Immature natural killer cell (primary cell): ENCODE measurements at regions not wholly inside any gene's neighbourhood (a gene's known extent, or its start where the extent isn't known, plus 50 kb on each side); places are given as distances from the start of the nearest gene placed in this dataset.

ENCODE experiments used
- DNase-seq, 3 donors: peaks; one replicate each; pipeline ENCODE4 v3.0.0; 2022; ENCODE audit warnings: mixed read lengths in 1 of 3
- H3K27ac Mint-ChIP-seq, 6 donors: one replicate each; pipeline ENCODE4 v1.8.0; 2020; ENCODE audit warnings: mixed read lengths in 6 of 6, mild to moderate bottlenecking in 5 of 6, inconsistent platforms in 4 of 6, moderate library complexity in 3 of 6
- H3K27me3 Mint-ChIP-seq, 3 donors: one replicate each; pipeline ENCODE4 v1.8.0; 2020 to 2021; ENCODE audit warnings: low read depth in 3 of 3, mild to moderate bottlenecking in 3 of 3, mixed read lengths in 3 of 3, moderate library complexity in 3 of 3, inconsistent platforms in 1 of 3
- H3K36me3 Mint-ChIP-seq, 3 donors: one replicate each; pipeline ENCODE4 v1.8.0; 2020; ENCODE audit warnings: mixed read lengths in 3 of 3, inconsistent platforms in 2 of 3, mild to moderate bottlenecking in 2 of 3
- H3K4me1 Mint-ChIP-seq, 2 donors: one replicate each; pipeline ENCODE4 v1.8.0; 2020; ENCODE audit warnings: inconsistent platforms in 2 of 2, mild to moderate bottlenecking in 2 of 2, mixed read lengths in 2 of 2, moderate library complexity in 1 of 2
- H3K4me3 Mint-ChIP-seq, 5 donors: one replicate each; pipeline ENCODE4 v1.8.0; 2020; ENCODE audit warnings: mild to moderate bottlenecking in 5 of 5, mixed read lengths in 5 of 5, inconsistent platforms in 3 of 5, moderate library complexity in 3 of 5
- H3K9me3 Mint-ChIP-seq, 6 donors: one replicate each; pipeline ENCODE4 v1.8.0; 2020; ENCODE audit warnings: mild to moderate bottlenecking in 6 of 6, mixed read lengths in 6 of 6, inconsistent platforms in 4 of 6, moderate library complexity in 3 of 6

DNA sequence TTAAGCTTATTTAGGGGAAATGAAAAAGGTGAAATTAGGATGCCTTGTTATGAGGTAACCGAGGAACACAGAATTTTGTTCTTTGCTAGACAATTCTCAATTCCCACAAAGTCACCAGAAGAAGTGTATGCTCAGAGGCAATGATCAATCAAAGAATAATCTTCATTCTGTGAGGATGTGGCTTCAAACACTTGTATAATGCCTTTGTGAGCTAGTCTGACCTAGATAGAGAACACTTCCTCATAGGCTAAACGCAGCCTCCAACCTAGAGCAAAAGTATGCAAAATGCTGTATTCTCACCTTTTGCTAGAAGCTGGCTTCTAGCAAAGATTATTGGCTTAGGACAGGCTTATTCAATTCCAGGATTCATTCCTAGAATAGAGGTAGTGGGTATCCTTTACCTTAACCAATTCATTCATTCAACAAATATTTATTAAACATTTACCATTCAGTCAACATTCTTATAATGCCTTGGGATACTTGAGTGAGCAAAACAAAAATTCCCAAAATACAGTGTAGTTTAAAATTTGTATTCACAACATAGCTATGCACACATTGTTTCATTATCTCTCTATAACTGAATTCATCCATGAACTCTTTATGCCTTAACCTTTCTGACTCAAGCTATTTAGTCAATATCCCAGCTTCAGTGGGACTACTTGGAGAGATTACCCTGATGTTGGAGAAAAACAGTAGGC is 530.2 kb downstream of the PTPRC start:
- peaks cover 70 to 82% of the 10 kb centered on the region in 2 donors for H3K4me1 Mint-ChIP-seq
- H3K36me3 Mint-ChIP-seq, result no peaks in the 10 kb centered on the region
- H3K27ac Mint-ChIP-seq, result peak overlapping the region; percentile 78 to 99 (median 90)
- no peaks in the 10 kb centered on the region for H3K9me3 Mint-ChIP-seq
- H3K27me3 Mint-ChIP-seq, result peaks cover 2 to 15% (median 7%) of the 10 kb centered on the region in 3 donors
- peak overlapping the region; percentile 31 to 70 (median 64) for H3K4me3 Mint-ChIP-seq
- peak; percentile 35 to 56 (median 42) for DNase-seq

- Mint-ChIP-seq H3K36me3 (no peaks in the 10 kb centered on the region), H3K27me3 (peaks cover 5 to 15% (median 10%) of the 10 kb centered on the region in 3 donors), H3K4me3 (peak overlapping the region; percentile 10 to 70 (median 36)), H3K27ac (peak overlapping the region; percentile 63 to 99 (median 87)), H3K4me1 (peaks cover 75 to 82% of the 10 kb centered on the region in 2 donors), H3K9me3 (no peaks in the 10 kb centered on the region)
- DNase-seq, result no peak
These were observed 531.9 kb downstream of the PTPRC start for GRCh38 chr1:199170711-199171110.

GRCh38 chr1:199172171-199173124 is 533.6 kb downstream of the PTPRC start:
- H3K4me3 Mint-ChIP-seq, result peak overlapping the region; percentile 51 to 83 (median 63)
- no peaks in the 10 kb centered on the region for H3K36me3 Mint-ChIP-seq
- H3K4me1 Mint-ChIP-seq, result peaks cover 80 to 83% of the 10 kb centered on the region in 2 donors
- H3K9me3 Mint-ChIP-seq, result no peaks in the 10 kb centered on the region
- peak overlapping the region; percentile 96 to 99 (median 98) for H3K27ac Mint-ChIP-seq
- H3K27me3 Mint-ChIP-seq, result peaks cover 5 to 15% (median 10%) of the 10 kb centered on the region in 3 donors
- DNase-seq, result no peak

- H3K36me3 Mint-ChIP-seq, result no peaks in the 10 kb centered on the region
- peak; percentile 80 to 85 (median 84) for DNase-seq
- H3K27ac Mint-ChIP-seq, result peak overlapping the region; percentile 96 to 99 (median 98)
- H3K4me3 Mint-ChIP-seq, result peak overlapping the region; percentile 3 to 83 (median 56)
- H3K4me1 Mint-ChIP-seq, result peaks cover 76% of the 10 kb centered on the region in 2 donors
- peaks cover 5 to 15% (median 10%) of the 10 kb centered on the region in 3 donors for H3K27me3 Mint-ChIP-seq
- peaks cover 0 to 1% (median 0%) of the 10 kb centered on the region in 6 donors for H3K9me3 Mint-ChIP-seq
These were observed 534.5 kb downstream of the PTPRC start for GRCh38 chr1:199173356-199173755.

DNA sequence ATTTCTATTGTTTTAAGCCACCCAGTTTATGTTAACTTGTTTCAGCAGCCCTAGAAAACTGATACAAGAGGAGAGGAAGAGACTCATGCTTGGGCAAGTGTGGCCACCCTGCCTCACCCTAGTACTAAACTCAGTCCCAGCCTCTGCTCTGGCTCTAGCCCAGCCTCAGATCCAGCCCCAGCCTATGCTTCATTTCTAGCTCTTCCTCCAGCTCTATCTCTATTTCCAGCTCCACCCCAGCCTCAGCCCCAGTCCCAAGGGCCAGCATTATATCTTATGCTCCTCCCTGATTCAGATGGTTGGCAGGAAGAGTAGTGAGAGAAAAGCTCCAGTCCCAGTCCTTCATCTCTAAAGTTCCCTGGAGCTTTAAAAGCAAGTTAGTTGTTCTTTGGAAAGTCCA is 535.5 kb downstream of the PTPRC start:
- peaks cover 5 to 15% (median 10%) of the 10 kb centered on the region in 3 donors for H3K27me3 Mint-ChIP-seq
- peaks cover 69 to 70% of the 10 kb centered on the region in 2 donors for H3K4me1 Mint-ChIP-seq
- no peak for DNase-seq
- peak overlapping the region; percentile 44 to 83 (median 59) for H3K4me3 Mint-ChIP-seq
- peak overlapping the region; percentile 96 to 99 (median 98) for H3K27ac Mint-ChIP-seq
- H3K9me3 Mint-ChIP-seq, result peaks cover 0 to 1% (median 0%) of the 10 kb centered on the region in 6 donors
- no peaks in the 10 kb centered on the region for H3K36me3 Mint-ChIP-seq

- H3K27me3 Mint-ChIP-seq, result peaks cover 5 to 7% (median 5%) of the 10 kb centered on the region in 3 donors
- no peaks in the 10 kb centered on the region for H3K36me3 Mint-ChIP-seq
- H3K4me1 Mint-ChIP-seq, result peaks cover 53 to 54% of the 10 kb centered on the region in 2 donors
- H3K9me3 Mint-ChIP-seq, result peaks cover 0 to 1% (median 0%) of the 10 kb centered on the region in 6 donors
- no peak for DNase-seq
- H3K27ac Mint-ChIP-seq, result peak overlapping the region in 1 of 6 donors; percentile 17
- no peak overlapping the region for H3K4me3 Mint-ChIP-seq
These were observed 537.9 kb downstream of the PTPRC start for GRCh38 chr1:199176713-199177112.

DNA sequence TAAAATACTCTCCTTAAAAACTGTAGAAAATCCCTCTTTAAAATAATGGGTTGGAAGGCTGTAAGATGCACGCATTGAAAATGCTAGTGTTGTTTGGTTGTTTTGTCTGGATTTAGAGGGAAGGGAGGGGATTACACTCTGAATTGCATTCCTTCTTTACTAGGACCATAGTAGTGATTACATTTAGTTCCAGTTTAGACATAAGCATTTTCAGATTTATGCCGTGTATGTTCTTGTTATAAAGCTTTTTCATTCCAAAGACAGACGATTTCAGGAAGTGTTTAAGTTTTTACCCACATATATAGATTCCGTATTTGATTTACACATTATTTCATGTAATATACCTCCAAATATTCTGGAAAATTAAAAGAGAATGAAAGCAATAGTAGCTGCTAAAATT is 538.4 kb downstream of the PTPRC start:
- DNase-seq, result no peak
- Mint-ChIP-seq H3K4me3 (no peak overlapping the region), H3K4me1 (peaks cover 53% of the 10 kb centered on the region in 2 donors), H3K9me3 (peaks cover 0 to 1% (median 0%) of the 10 kb centered on the region in 6 donors), H3K27me3 (peaks cover 5 to 7% (median 5%) of the 10 kb centered on the region in 3 donors), H3K36me3 (no peaks in the 10 kb centered on the region), H3K27ac (no peak overlapping the region)

- Mint-ChIP-seq H3K27me3 (peaks cover 0 to 5% (median 2%) of the 10 kb centered on the region in 3 donors), H3K36me3 (no peaks in the 10 kb centered on the region), H3K27ac (no peak overlapping the region), H3K4me1 (peaks cover 42 to 43% of the 10 kb centered on the region in 2 donors), H3K9me3 (peaks cover 0 to 1% (median 0%) of the 10 kb centered on the region in 6 donors), H3K4me3 (no peak overlapping the region)
- DNase-seq, result no peak
These were observed 539.8 kb downstream of the PTPRC start for GRCh38 chr1:199178646-199179045.

DNA sequence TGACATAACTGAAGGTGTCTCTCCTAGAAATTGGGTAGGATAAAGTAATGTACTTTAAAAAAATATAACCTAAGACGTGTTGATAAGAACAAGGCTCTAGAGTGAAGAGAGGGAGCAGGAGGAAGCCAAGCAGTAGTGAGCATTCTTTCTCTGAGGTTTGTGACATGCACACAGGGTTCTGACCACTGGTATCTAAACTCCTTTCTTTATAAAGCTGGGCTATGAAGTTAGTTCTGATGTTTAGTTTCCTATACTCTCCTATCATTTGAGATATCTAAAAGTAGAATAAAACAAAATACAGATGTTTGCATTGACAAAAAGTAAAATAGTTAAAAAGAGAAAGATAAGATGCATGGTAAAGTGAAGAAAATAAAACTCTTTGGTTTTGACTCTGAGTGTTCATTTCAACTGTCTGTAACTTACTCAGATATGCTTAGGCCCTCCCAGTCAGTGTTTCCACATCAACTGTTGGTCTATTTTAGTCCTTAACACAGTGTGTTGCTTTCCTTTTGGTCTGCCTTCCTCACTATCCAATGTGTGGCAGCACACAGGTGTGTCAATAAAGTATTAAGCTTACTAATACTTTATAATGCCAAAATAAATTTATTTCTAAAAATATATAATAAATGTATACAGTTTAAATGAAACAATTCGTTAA is 543.5 kb downstream of the PTPRC start:
- Mint-ChIP-seq H3K27ac (peak overlapping the region; percentile 18 to 79 (median 68)), H3K4me1 (peaks cover 14 to 19% of the 10 kb centered on the region in 2 donors), H3K9me3 (peaks cover 0 to 1% (median 0%) of the 10 kb centered on the region in 6 donors), H3K27me3 (peaks cover 0 to 2% (median 0%) of the 10 kb centered on the region in 3 donors), H3K4me3 (peak overlapping the region in 1 of 5 donors; percentile 2), H3K36me3 (peaks cover 0 to 3% (median 0%) of the 10 kb centered on the region in 3 donors)
- DNase-seq, result no peak

GRCh38 chr1:199184180-199184579 is 545.3 kb downstream of the PTPRC start:
- peaks cover 0 to 3% (median 0%) of the 10 kb centered on the region in 3 donors for H3K36me3 Mint-ChIP-seq
- no peak overlapping the region for H3K27ac Mint-ChIP-seq
- H3K9me3 Mint-ChIP-seq, result no peaks in the 10 kb centered on the region
- H3K4me1 Mint-ChIP-seq, result peaks cover 11 to 15% of the 10 kb centered on the region in 2 donors
- no peak for DNase-seq
- H3K27me3 Mint-ChIP-seq, result peaks cover 0 to 2% (median 0%) of the 10 kb centered on the region in 3 donors
- no peak overlapping the region for H3K4me3 Mint-ChIP-seq

DNA sequence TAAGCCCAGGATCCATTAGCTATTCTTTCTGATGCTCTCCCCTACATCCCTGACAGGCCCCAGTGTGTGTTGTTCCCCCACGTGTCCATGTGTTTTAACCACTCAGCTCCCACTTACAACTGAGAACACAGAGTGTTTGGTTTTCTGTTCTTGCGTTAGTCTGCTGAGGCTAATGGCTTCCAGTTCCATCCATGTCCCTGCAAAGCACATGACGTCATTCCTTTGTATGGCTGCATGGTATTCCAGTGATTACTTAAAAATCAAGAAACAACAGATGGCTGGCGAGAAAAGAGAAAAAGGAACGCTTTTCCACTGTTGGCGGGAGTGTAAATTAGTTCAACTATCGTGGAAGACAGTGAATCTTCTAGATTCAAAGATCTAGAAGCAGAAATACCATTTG is 556.0 kb downstream of the PTPRC start:
- H3K36me3 Mint-ChIP-seq, result peaks cover 0 to 11% (median 0%) of the 10 kb centered on the region in 3 donors
- no peaks in the 10 kb centered on the region for H3K4me1 Mint-ChIP-seq
- no peak for DNase-seq
- no peak overlapping the region for H3K27ac Mint-ChIP-seq
- no peak overlapping the region for H3K4me3 Mint-ChIP-seq
- peaks cover 0 to 2% (median 0%) of the 10 kb centered on the region in 6 donors for H3K9me3 Mint-ChIP-seq
- H3K27me3 Mint-ChIP-seq, result no peaks in the 10 kb centered on the region

DNA sequence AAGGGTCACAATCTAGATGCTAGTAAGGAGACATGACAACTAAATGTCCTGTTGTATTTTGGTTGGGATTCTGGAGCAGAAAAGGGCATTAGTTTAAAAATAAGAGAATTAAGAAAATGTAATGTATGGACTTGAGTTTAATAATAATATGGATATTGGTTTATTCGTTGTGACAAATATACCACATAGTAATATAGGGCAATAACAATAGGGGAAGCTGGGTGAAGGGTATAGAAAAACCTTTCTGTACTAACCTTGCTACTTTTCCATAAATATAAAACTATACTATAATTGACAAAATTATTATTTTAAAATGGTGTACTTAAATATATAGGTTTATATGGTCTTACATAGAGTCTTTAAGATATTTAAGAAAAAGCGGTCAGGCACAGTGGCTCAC is 558.9 kb downstream of the PTPRC start:
- Mint-ChIP-seq H3K4me3 (no peak overlapping the region), H3K27ac (no peak overlapping the region), H3K36me3 (peaks cover 0 to 8% (median 0%) of the 10 kb centered on the region in 3 donors), H3K27me3 (no peaks in the 10 kb centered on the region), H3K9me3 (peaks cover 0 to 2% (median 0%) of the 10 kb centered on the region in 6 donors), H3K4me1 (no peaks in the 10 kb centered on the region)
- DNase-seq, result no peak

DNA sequence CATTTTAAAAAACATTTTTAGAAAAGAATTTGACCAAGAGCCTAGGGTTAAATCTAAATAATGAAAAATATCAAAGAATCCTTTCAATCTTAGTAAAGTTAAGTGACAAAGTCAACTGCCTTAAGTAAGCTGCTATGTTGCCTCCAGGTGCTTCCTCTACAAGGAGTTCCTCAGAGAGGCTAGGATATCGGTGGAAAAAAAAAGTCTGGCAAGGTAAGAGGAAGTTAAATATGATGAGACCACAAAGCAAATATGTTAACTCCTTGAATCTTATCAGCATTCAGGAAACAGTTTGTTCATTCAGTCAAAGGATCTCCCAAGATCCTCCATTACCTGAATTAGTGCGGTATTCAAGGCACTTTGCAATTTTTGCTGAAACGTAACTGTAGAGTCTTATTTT is 563.5 kb downstream of the PTPRC start:
- Mint-ChIP-seq H3K4me3 (no peak overlapping the region), H3K9me3 (peaks cover 0 to 1% (median 0%) of the 10 kb centered on the region in 6 donors), H3K36me3 (no peaks in the 10 kb centered on the region), H3K27ac (no peak overlapping the region), H3K4me1 (no peaks in the 10 kb centered on the region), H3K27me3 (peaks cover 0 to 2% (median 0%) of the 10 kb centered on the region in 3 donors)
- DNase-seq, result no peak
